SK-N-SH (cell line): ENCODE measurements at regions not wholly inside any gene's neighbourhood (a gene's known extent, or its start where the extent isn't known, plus 50 kb on each side); places are given as distances from the start of the nearest gene placed in this dataset.

Experiments
- CTCF ChIA-PET: fragments of 300-600, 350-600 bp; formaldehyde crosslinking; extraction: SDS; loops from one replicate; lab custom pipeline; 2021; lab: Yijun Ruan, JAX
- POLR2A ChIA-PET: fragments of 350-600 bp; sonication (Branson Sonifier 250); formaldehyde crosslinking; extraction: SDS; loops from one replicate; lab custom pipeline; 2020; ENCODE audit warnings: antibody characterized with exemption, inconsistent platforms; lab: Yijun Ruan, JAX
- DNase-seq: peaks from one replicate; pipeline ENCODE4 v3.0.0; 2012
- H2AFZ ChIP-seq: fragments of 200-600 bp; sonication (generic); 2 replicates; pipeline ENCODE4 v1.8.1; 2016; ENCODE audit warnings: antibody characterized with exemption, mild to moderate bottlenecking, low read depth
- H3F3A ChIP-seq: fragments of 200-600 bp; sonication (generic); replicated peaks from 2 replicates; pipeline ENCODE3; 2016; ENCODE audit warnings: antibody characterized with exemption, mild to moderate bottlenecking; ENCODE audit not compliant: insufficient read depth
- H3K27ac ChIP-seq, 2 experiments: fragments of 200-500 bp in 1 of 2; fragments of 200-600 bp in 1 of 2; sonication (Bioruptor generic) in 1 of 2; sonication (generic), shearing (Covaris generic) in 1 of 2; 2 replicates each; pipeline versions ENCODE4 v1.5.1 to v1.6.1; 2014 to 2016; ENCODE audit warnings: low read depth in 2 of 2, inconsistent platforms in 1 of 2, low read length in 1 of 2, mild to moderate bottlenecking in 1 of 2, mixed read lengths in 1 of 2
- H3K27me3 ChIP-seq: fragments of 200-600 bp; sonication (generic), shearing (Covaris generic); 2 replicates; pipeline ENCODE4 v1.6.1; 2016; ENCODE audit warnings: mixed run types; ENCODE audit not compliant: insufficient read depth
- H3K36me3 ChIP-seq, 2 experiments: fragments of 200-500 bp in 1 of 2; fragments of 200-600 bp in 1 of 2; sonication (Bioruptor generic) in 1 of 2; sonication (generic) in 1 of 2; replicated peaks in 1 of 2; 2 replicates each; pipeline versions ENCODE3 to v1.5.1; 2014 to 2016; ENCODE audit warnings: low read length in 1 of 2, mild to moderate bottlenecking in 1 of 2; ENCODE audit not compliant: insufficient read depth in 2 of 2, control insufficient read depth in 1 of 2
- H3K4me1 ChIP-seq, 2 experiments: fragments of 200-500 bp in 1 of 2; fragments of 200-600 bp in 1 of 2; sonication (Bioruptor generic) in 1 of 2; sonication (generic), shearing (Covaris generic) in 1 of 2; 2 replicates each; pipeline versions ENCODE4 v1.5.1 to v1.6.1; 2014 to 2016; ENCODE audit warnings: low read depth in 1 of 2, low read length in 1 of 2, mixed run types in 1 of 2; ENCODE audit not compliant: insufficient read depth in 2 of 2, control insufficient read depth in 1 of 2
- H3K4me2 ChIP-seq: fragments of 200-600 bp; sonication (generic), shearing (Covaris generic); 2 replicates; pipeline ENCODE4 v1.6.1; 2017; ENCODE audit warnings: mixed run types
- H3K4me3 ChIP-seq, 2 experiments: fragments of 200-500 bp in 1 of 2; fragments of 200-600 bp in 1 of 2; sonication (Bioruptor generic) in 1 of 2; sonication (generic), shearing (Covaris generic) in 1 of 2; 2 replicates each; pipeline versions ENCODE4 v1.5.1 to v1.8.1; 2014 to 2016; ENCODE audit warnings: low read depth in 2 of 2, inconsistent platforms in 1 of 2, low read length in 1 of 2, mild to moderate bottlenecking in 1 of 2, mixed read lengths in 1 of 2, moderate library complexity in 1 of 2
- H3K79me2 ChIP-seq: fragments of 200-600 bp; sonication (generic); 2 replicates; pipeline ENCODE4 v1.8.1; 2017; ENCODE audit warnings: mild to moderate bottlenecking; ENCODE audit not compliant: insufficient read depth
- H3K9ac ChIP-seq: fragments of 200-600 bp; sonication (generic); 2 replicates; pipeline ENCODE4 v1.6.1; 2017; ENCODE audit warnings: mixed run types
- H3K9me2 ChIP-seq: fragments of 200-600 bp; sonication (generic); 2 replicates; pipeline ENCODE4 v1.6.1; 2017; ENCODE audit warnings: mixed run types
- H3K9me3 ChIP-seq: fragments of 200-600 bp; sonication (generic); 2 replicates; pipeline ENCODE4 v1.6.1; 2017; ENCODE audit warnings: mixed run types, mild to moderate bottlenecking, moderate library complexity
- H4K20me1 ChIP-seq: fragments of 200-600 bp; sonication (generic); 2 replicates; pipeline ENCODE4 v1.6.1; 2017; ENCODE audit warnings: mild to moderate bottlenecking, mixed run types; ENCODE audit not compliant: insufficient read depth
- CHD2 ChIP-seq: fragments of 150-350 bp; IDR thresholded peaks from 2 replicates; pipeline ENCODE4 v1.6.1; 2018; ENCODE audit warnings: low read length; ENCODE audit not compliant: partially characterized antibody
- ELF1 ChIP-seq: IDR thresholded peaks from 2 replicates; pipeline ENCODE4 v1.4.0; 2012
- EP300 ChIP-seq, 2 experiments: IDR thresholded peaks; 2 replicates each; pipeline versions ENCODE4 v1.4.0 to v1.6.1; 2012; ENCODE audit warnings: borderline replicate concordance in 1 of 2, low read depth in 1 of 2, low read length in 1 of 2
- EZH2phosphoT487 ChIP-seq: fragments of 200-600 bp; sonication (generic); IDR thresholded peaks from 2 replicates; pipeline ENCODE4 v1.6.1; 2017; ENCODE audit warnings: low read depth, mixed run types, mild to moderate bottlenecking, antibody characterized with exemption, moderate library complexity, borderline replicate concordance
- GATA2 ChIP-seq: sonication (generic); formaldehyde crosslinking; IDR thresholded peaks from 2 replicates; pipeline ENCODE4 v1.5.0; 2020; ENCODE audit warnings: mild to moderate bottlenecking, missing genetic modification reagents
- MEF2A ChIP-seq: IDR thresholded peaks from 2 replicates; pipeline ENCODE4 v1.4.0; 2012; ENCODE audit warnings: low read depth, borderline replicate concordance
- MXI1 ChIP-seq: IDR thresholded peaks from 2 replicates; pipeline ENCODE4 v1.6.1; 2012; ENCODE audit warnings: mild to moderate bottlenecking, low read depth, low read length, improper control_type of control experiment
- POLR2AphosphoS5 ChIP-seq: IDR thresholded peaks from 2 replicates; pipeline ENCODE4 v1.6.1; 2012; ENCODE audit warnings: low read depth, low read length
- RAD21 ChIP-seq: IDR thresholded peaks from 2 replicates; pipeline ENCODE4 v1.6.1; 2012; ENCODE audit warnings: mild to moderate bottlenecking, low read length
- RFX5 ChIP-seq: IDR thresholded peaks from 2 replicates; pipeline ENCODE4 v1.6.1; 2012; ENCODE audit warnings: mild to moderate bottlenecking, improper control_type of control experiment, low read length
- TCF12 ChIP-seq: IDR thresholded peaks from 2 replicates; pipeline ENCODE4 v1.4.0; 2012
- TEAD4 ChIP-seq: IDR thresholded peaks from 2 replicates; pipeline ENCODE4 v1.4.0; 2012; ENCODE audit warnings: mild to moderate bottlenecking, borderline replicate concordance; ENCODE audit not compliant: insufficient read depth
- USF1 ChIP-seq: IDR thresholded peaks from 2 replicates; pipeline ENCODE4 v1.4.0; 2012; ENCODE audit warnings: low read depth, borderline replicate concordance
- YY1 ChIP-seq: IDR thresholded peaks from 2 replicates; pipeline ENCODE4 v1.4.0; 2012; ENCODE audit warnings: low read depth, mild to moderate bottlenecking
- WGBS: methylation state at CpG from one replicate; pipeline ENCODE4 v1.1.6; 2017; ENCODE audit warnings: low lambda C conversion rate; 5-methylcytosine and 5-hydroxymethylcytosine counted together
- TF ChIP-seq, protein P1 (sequence below): IDR thresholded peaks from 2 replicates; pipeline ENCODE4 v1.4.0; 2012; ENCODE audit warnings: low read depth, borderline replicate concordance
- TF ChIP-seq, protein P2 (sequence below): fragments of 200-600 bp; sonication (generic); IDR thresholded peaks from 2 replicates; pipeline ENCODE4 v1.6.1; 2017; ENCODE audit warnings: antibody characterized with exemption, mild to moderate bottlenecking, moderate library complexity

GRCh38 chr7:106452031-106452851 lies 167.5 kb upstream of the NAMPT start:
- TF ChIP-seq YY1 (0 out of 2 replicates have a peak, but pooled peaks have one; percentile 47), ELF1 (no peak)
- TF ChIP-seq, all 33 proteins: peak for 1
- peaks cover 26% of the 10 kb centered on the region for H3K9me3 ChIP-seq
- no peaks in the 10 kb centered on the region for H3F3A ChIP-seq
- no peak for DNase-seq
- WGBS: 24% methylated on average over 5 of the region's 5 CpGs
- H4K20me1 ChIP-seq: no peaks in the 10 kb centered on the region
- no peaks in the 10 kb centered on the region for H3K79me2 ChIP-seq
- no peak overlapping the region for H2AFZ ChIP-seq
- POLR2A ChIA-PET: no interaction called here
- H3K27me3 ChIP-seq: no peaks in the 10 kb centered on the region
- no peak overlapping the region for H3K27ac ChIP-seq
- no peak overlapping the region for H3K9ac ChIP-seq
- H3K4me2 ChIP-seq: no peak overlapping the region
- no peak overlapping the region for H3K4me3 ChIP-seq
- no peaks in the 10 kb centered on the region for H3K9me2 ChIP-seq
- CTCF ChIA-PET: interaction anchor here (0.7 to 2.2 kb wide), 3 partner anchors 10 to 276 kb away, joined by 3 to 13 read pairs (median 12); no protein-coding TSS in a partner anchor
- peaks cover 0 to 6% of the 10 kb centered on the region in 2 experiments for H3K36me3 ChIP-seq
- no peaks in the 10 kb centered on the region for H3K4me1 ChIP-seq

DNA sequence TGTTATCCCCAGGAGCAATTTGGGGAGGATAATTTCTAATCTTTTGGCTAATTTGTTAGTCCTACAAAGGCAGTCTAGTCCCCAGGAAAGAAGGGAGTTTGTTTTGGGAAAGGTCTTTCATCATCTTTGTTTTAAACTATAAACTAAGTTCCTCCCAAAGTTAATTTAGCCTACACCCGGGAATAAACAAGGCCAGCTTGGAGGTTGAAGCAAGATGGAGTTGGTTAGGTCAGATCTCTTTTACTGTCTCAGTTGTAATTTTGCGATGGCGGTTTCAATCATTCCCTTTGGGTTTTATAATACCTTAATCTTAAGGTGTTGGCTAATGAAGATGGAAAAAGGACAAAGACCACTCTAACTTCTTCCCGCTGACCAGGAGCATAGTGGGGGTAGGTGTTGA lies 166.4 kb upstream of the NAMPT start:
- no peaks in the 10 kb centered on the region for H3F3A ChIP-seq
- CTCF ChIA-PET: interaction anchor here (1.9 to 2.2 kb wide), 2 partner anchors 12 to 275 kb away, joined by 12 to 13 read pairs; no protein-coding TSS in a partner anchor
- H2AFZ ChIP-seq: no peak overlapping the region

GRCh38 chr7:106450716-106451115 lies 165.9 kb upstream of the NAMPT start:
- no peak overlapping the region for H3K4me2 ChIP-seq
- no peak for DNase-seq

More for the DNA sequence above, 166.4 kb upstream of the NAMPT start:
- no peak overlapping the region for H3K4me3 ChIP-seq
- POLR2A ChIA-PET: no interaction called here
- TF ChIP-seq EZH2phosphoT487 (no peak), RAD21 (no peak), USF1 (no peak), GATA2 (CRISPR knock-in tag) (no peak), MEF2A (no peak), POLR2AphosphoS5 (no peak)
- H3K27me3 ChIP-seq: no peaks in the 10 kb centered on the region
- 59% methylated on average over 4 of the region's 4 CpGs for WGBS
- H3K27ac ChIP-seq: no peak overlapping the region
- DNase-seq: no peak
- H3K4me2 ChIP-seq: no peak overlapping the region
- no peaks in the 10 kb centered on the region for H3K79me2 ChIP-seq
- peaks cover 26% of the 10 kb centered on the region for H3K9me3 ChIP-seq
- H3K9me2 ChIP-seq: no peaks in the 10 kb centered on the region
- H3K36me3 ChIP-seq: peaks cover 0 to 6% of the 10 kb centered on the region in 2 experiments
- H3K4me1 ChIP-seq: no peaks in the 10 kb centered on the region
- H4K20me1 ChIP-seq: no peaks in the 10 kb centered on the region
- H3K9ac ChIP-seq: no peak overlapping the region

More at GRCh38 chr7:106450716-106451115, 165.9 kb upstream of the NAMPT start:
- WGBS: 17% methylated on average over 3 of the region's 3 CpGs
- H3K4me1 ChIP-seq: no peaks in the 10 kb centered on the region
- H4K20me1 ChIP-seq: no peaks in the 10 kb centered on the region
- ChIA-PET CTCF (no interaction called here), POLR2A (no interaction called here)
- no peak for TF ChIP-seq TCF12
- TF ChIP-seq EZH2phosphoT487: no peak
- TF ChIP-seq EP300 (IDR thresholded peaks at IDR 0.05; ENCODE audit: borderline replicate concordance in 1 of 2, low read depth in 1 of 2, low read length in 1 of 2): no peak
- TF ChIP-seq MXI1: no peak
- no peak for TF ChIP-seq CHD2
- no peak for TF ChIP-seq TEAD4
- TF ChIP-seq, protein P1, sequence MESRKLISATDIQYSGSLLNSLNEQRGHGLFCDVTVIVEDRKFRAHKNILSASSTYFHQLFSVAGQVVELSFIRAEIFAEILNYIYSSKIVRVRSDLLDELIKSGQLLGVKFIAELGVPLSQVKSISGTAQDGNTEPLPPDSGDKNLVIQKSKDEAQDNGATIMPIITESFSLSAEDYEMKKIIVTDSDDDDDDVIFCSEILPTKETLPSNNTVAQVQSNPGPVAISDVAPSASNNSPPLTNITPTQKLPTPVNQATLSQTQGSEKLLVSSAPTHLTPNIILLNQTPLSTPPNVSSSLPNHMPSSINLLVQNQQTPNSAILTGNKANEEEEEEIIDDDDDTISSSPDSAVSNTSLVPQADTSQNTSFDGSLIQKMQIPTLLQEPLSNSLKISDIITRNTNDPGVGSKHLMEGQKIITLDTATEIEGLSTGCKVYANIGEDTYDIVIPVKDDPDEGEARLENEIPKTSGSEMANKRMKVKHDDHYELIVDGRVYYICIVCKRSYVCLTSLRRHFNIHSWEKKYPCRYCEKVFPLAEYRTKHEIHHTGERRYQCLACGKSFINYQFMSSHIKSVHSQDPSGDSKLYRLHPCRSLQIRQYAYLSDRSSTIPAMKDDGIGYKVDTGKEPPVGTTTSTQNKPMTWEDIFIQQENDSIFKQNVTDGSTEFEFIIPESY: no peak
- TF ChIP-seq, protein P2, sequence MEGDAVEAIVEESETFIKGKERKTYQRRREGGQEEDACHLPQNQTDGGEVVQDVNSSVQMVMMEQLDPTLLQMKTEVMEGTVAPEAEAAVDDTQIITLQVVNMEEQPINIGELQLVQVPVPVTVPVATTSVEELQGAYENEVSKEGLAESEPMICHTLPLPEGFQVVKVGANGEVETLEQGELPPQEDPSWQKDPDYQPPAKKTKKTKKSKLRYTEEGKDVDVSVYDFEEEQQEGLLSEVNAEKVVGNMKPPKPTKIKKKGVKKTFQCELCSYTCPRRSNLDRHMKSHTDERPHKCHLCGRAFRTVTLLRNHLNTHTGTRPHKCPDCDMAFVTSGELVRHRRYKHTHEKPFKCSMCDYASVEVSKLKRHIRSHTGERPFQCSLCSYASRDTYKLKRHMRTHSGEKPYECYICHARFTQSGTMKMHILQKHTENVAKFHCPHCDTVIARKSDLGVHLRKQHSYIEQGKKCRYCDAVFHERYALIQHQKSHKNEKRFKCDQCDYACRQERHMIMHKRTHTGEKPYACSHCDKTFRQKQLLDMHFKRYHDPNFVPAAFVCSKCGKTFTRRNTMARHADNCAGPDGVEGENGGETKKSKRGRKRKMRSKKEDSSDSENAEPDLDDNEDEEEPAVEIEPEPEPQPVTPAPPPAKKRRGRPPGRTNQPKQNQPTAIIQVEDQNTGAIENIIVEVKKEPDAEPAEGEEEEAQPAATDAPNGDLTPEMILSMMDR: no peak
- TF ChIP-seq RFX5: no peak
- no peak for TF ChIP-seq GATA2 (CRISPR knock-in tag)
- no peaks in the 10 kb centered on the region for H3F3A ChIP-seq
- H3K9me2 ChIP-seq: no peaks in the 10 kb centered on the region
- no peak overlapping the region for H3K9ac ChIP-seq
- H3K27ac ChIP-seq: no peak overlapping the region
- H3K4me3 ChIP-seq: no peak overlapping the region
- H3K79me2 ChIP-seq: no peaks in the 10 kb centered on the region
- no peaks in the 10 kb centered on the region for H3K27me3 ChIP-seq
- H3K36me3 ChIP-seq: peaks cover 0 to 6% of the 10 kb centered on the region in 2 experiments
- H2AFZ ChIP-seq: no peak overlapping the region
- peaks cover 26% of the 10 kb centered on the region for H3K9me3 ChIP-seq
